H9 (cell line): ENCODE measurements at regions not wholly inside any gene's neighbourhood (a gene's known extent, or its start where the extent isn't known, plus 50 kb on each side); places are given as distances from the start of the nearest gene placed in this dataset.

ENCODE experiments used
- DNase-seq: peaks from one replicate; pipeline ENCODE4 v3.0.0-alpha.2; 2017
- H2AFZ ChIP-seq: one replicate; pipeline ENCODE4 v1.6.1; 2013; ENCODE audit warnings: mild to moderate bottlenecking, low read length, control low read depth, moderate library complexity
- H2AK5ac ChIP-seq: 2 replicates; pipeline ENCODE4 v1.6.1; 2013; ENCODE audit warnings: low read length, control low read depth, mixed read lengths; ENCODE audit not compliant: insufficient read length
- H2BK120ac ChIP-seq: one replicate; pipeline ENCODE4 v1.6.1; 2013; ENCODE audit warnings: low read depth, mild to moderate bottlenecking, low read length, control low read depth, inconsistent platforms; ENCODE audit not compliant: poor library complexity, severe bottlenecking
- H2BK12ac ChIP-seq: 2 replicates; pipeline ENCODE4 v1.6.1; 2013; ENCODE audit warnings: low read length, control low read depth, mixed read lengths, low read depth; ENCODE audit not compliant: insufficient read length
- H2BK15ac ChIP-seq: 2 replicates; pipeline ENCODE4 v1.6.1; 2013; ENCODE audit warnings: low read depth, low read length, control low read depth
- H2BK20ac ChIP-seq: one replicate; pipeline ENCODE4 v1.6.1; 2013; ENCODE audit warnings: low read depth, mild to moderate bottlenecking, low read length, control low read depth, inconsistent platforms; ENCODE audit not compliant: poor library complexity, severe bottlenecking
- H2BK5ac ChIP-seq: 2 replicates; pipeline ENCODE4 v1.6.1; 2013; ENCODE audit warnings: low read length, control low read depth, mixed read lengths; ENCODE audit not compliant: insufficient read length
- H3K14ac ChIP-seq: 2 replicates; pipeline ENCODE4 v1.6.1; 2013; ENCODE audit warnings: low read length, control low read depth; ENCODE audit not compliant: insufficient read depth
- H3K18ac ChIP-seq: 2 replicates; pipeline ENCODE4 v1.6.1; 2013; ENCODE audit warnings: low read depth, mild to moderate bottlenecking, mixed read lengths, low read length, control low read depth; ENCODE audit not compliant: insufficient read length
- H3K23ac ChIP-seq: 2 replicates; pipeline ENCODE4 v1.6.1; 2013; ENCODE audit warnings: low read length, control low read depth, mixed read lengths, low read depth; ENCODE audit not compliant: insufficient read length
- H3K23me2 ChIP-seq: 2 replicates; pipeline ENCODE4 v1.6.1; 2013; ENCODE audit warnings: low read depth, mild to moderate bottlenecking, mixed read lengths, low read length, control low read depth; ENCODE audit not compliant: insufficient read length, poor library complexity, severe bottlenecking
- H3K27ac ChIP-seq: 2 replicates; pipeline ENCODE4 v1.5.1; 2013; ENCODE audit warnings: low read length, control low read depth, mixed read lengths, low read depth; ENCODE audit not compliant: insufficient read length
- H3K27me3 ChIP-seq: 2 replicates; pipeline ENCODE4 v1.6.1; 2013; ENCODE audit warnings: low read length, control low read depth, inconsistent platforms; ENCODE audit not compliant: insufficient read depth
- H3K4ac ChIP-seq: 2 replicates; pipeline ENCODE4 v1.6.1; 2013; ENCODE audit warnings: low read depth, mild to moderate bottlenecking, control low read depth, inconsistent platforms, low read length, moderate library complexity
- H3K4me1 ChIP-seq: 2 replicates; pipeline ENCODE4 v1.6.1; 2013; ENCODE audit warnings: low read length, control low read depth, inconsistent platforms; ENCODE audit not compliant: insufficient read depth
- H3K4me2 ChIP-seq: 2 replicates; pipeline ENCODE4 v1.6.1; 2013; ENCODE audit warnings: low read length, control low read depth, mixed read lengths; ENCODE audit not compliant: insufficient read length, insufficient read depth
- H3K56ac ChIP-seq: 2 replicates; pipeline ENCODE4 v1.6.1; 2013; ENCODE audit warnings: low read depth, mild to moderate bottlenecking, mixed read lengths, low read length, control low read depth; ENCODE audit not compliant: insufficient read length
- H3K79me1 ChIP-seq: 2 replicates; pipeline ENCODE4 v1.6.1; 2013; ENCODE audit warnings: low read depth, mild to moderate bottlenecking, moderate library complexity, low read length, control low read depth, inconsistent platforms; ENCODE audit not compliant: insufficient read depth, poor library complexity, severe bottlenecking
- H3K79me2 ChIP-seq: 2 replicates; pipeline ENCODE4 v1.6.1; 2013; ENCODE audit warnings: low read length, control low read depth, inconsistent platforms; ENCODE audit not compliant: insufficient read depth
- H3K9ac ChIP-seq: 2 replicates; pipeline ENCODE4 v1.6.1; 2013; ENCODE audit warnings: low read length, control low read depth, mixed read lengths; ENCODE audit not compliant: insufficient read length; ENCODE audit errors: extremely low read depth
- H3K9me3 ChIP-seq: one replicate; pipeline ENCODE4 v1.6.1; 2013; ENCODE audit warnings: low read depth, low read length, inconsistent platforms; ENCODE audit not compliant: control insufficient read depth
- H3T11ph ChIP-seq: one replicate; pipeline ENCODE4 v1.6.1; 2013; ENCODE audit warnings: mild to moderate bottlenecking, low read length, control low read depth, inconsistent platforms
- H4K20me1 ChIP-seq: one replicate; pipeline ENCODE4 v1.6.1; 2013; ENCODE audit not compliant: control insufficient read depth, insufficient read length, insufficient read depth
- H4K5ac ChIP-seq: 2 replicates; pipeline ENCODE4 v1.6.1; 2013; ENCODE audit warnings: low read depth, mild to moderate bottlenecking, mixed read lengths, low read length, control low read depth; ENCODE audit not compliant: insufficient read length
- H4K8ac ChIP-seq: replicated peaks from 2 replicates; pipeline ENCODE4 v1.6.1; 2013; ENCODE audit warnings: low read length, control low read depth, mixed read lengths, low read depth; ENCODE audit not compliant: insufficient read length
- H4K91ac ChIP-seq: 2 replicates; pipeline ENCODE4 v1.6.1; 2013; ENCODE audit warnings: low read depth, mild to moderate bottlenecking, moderate library complexity, mixed read lengths, low read length, control low read depth; ENCODE audit not compliant: insufficient read length
- H3K27ac Mint-ChIP-seq, 3 experiments: 2 replicates in 2 of 3; 3 replicates in 1 of 3; pipeline ENCODE4 v1.8.0; 2020 to 2021; ENCODE audit warnings: mixed read lengths in 3 of 3, mild to moderate bottlenecking in 1 of 3, moderate library complexity in 1 of 3
- H3K27me3 Mint-ChIP-seq: 2 replicates; pipeline ENCODE4 v1.8.0; 2021; ENCODE audit warnings: low read depth, mild to moderate bottlenecking, moderate library complexity, mixed read lengths
- H3K36me3 Mint-ChIP-seq, 3 experiments: 2 replicates in 2 of 3; 3 replicates in 1 of 3; pipeline ENCODE4 v1.8.0; 2020 to 2021; ENCODE audit warnings: low read depth in 3 of 3, mixed read lengths in 3 of 3; ENCODE audit not compliant: insufficient read depth in 1 of 3
- H3K4me1 Mint-ChIP-seq, 2 experiments: 2 replicates each; pipeline ENCODE4 v1.8.0; 2020; ENCODE audit warnings: mixed read lengths in 2 of 2
- H3K4me3 Mint-ChIP-seq, 2 experiments: 2 replicates in 1 of 2; 3 replicates in 1 of 2; pipeline ENCODE4 v1.8.0; 2020 to 2021; ENCODE audit warnings: mild to moderate bottlenecking in 2 of 2, mixed read lengths in 2 of 2, moderate library complexity in 1 of 2
- H3K9me3 Mint-ChIP-seq, 2 experiments: 2 replicates in 1 of 2; 3 replicates in 1 of 2; pipeline ENCODE4 v1.8.0; 2020; ENCODE audit warnings: mild to moderate bottlenecking in 2 of 2, mixed read lengths in 2 of 2, moderate library complexity in 1 of 2
- WGBS: extraction: QIAGEN DNeasy Blood & Tissue Kit; methylation state at CpG from one replicate; pipeline ENCODE4 v1.1.7; 2013; ENCODE audit warnings: missing lambda C conversion rate, low lambda C conversion rate, mixed read lengths; ENCODE audit not compliant: insufficient read length; ENCODE audit errors: extremely low coverage; 5-methylcytosine and 5-hydroxymethylcytosine counted together
- TF ChIP-seq, protein P1 (sequence below): fragments of 200-600 bp; sonication (generic); conservative IDR thresholded peaks from 3 replicates; pipeline ENCODE4 v1.8.0; 2021; ENCODE audit warnings: antibody characterized with exemption, mild to moderate bottlenecking

DNA sequence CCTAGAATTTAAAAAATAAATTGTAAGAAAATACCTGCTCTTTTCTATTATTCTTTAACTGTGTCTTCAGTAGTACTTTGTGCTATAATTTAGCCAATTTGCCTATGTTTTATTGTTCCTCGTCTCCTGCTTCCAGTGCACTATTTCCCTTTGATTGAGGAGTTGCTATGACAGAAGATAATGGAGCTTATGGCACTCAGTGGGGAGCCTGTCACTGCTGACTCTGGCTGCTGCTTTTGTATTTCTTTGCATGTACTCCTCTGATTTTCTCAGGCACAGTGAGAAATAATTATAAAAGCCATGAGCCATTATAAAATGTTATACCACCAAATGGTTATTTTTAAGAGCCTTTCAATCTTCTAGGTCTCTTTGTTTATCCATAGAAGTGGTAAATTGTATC is 1310.8 kb upstream of the SLC39A10 start:
- no peaks in the 10 kb centered on the region for H3K4me1 ChIP-seq
- H3K9me3 ChIP-seq = no peaks in the 10 kb centered on the region
- H3T11ph ChIP-seq = no peak overlapping the region
- Mint-ChIP-seq H3K4me3 (no peak overlapping the region), H3K4me1 (peaks cover 0 to 2% of the 10 kb centered on the region in 2 experiments; a peak in 1 of 4 replicates), H3K9me3 (no peaks in the 10 kb centered on the region), H3K36me3 (no peaks in the 10 kb centered on the region), H3K27me3 (no peaks in the 10 kb centered on the region), H3K27ac (no peak overlapping the region)
- no peak for DNase-seq
- no peak overlapping the region for H4K8ac ChIP-seq
- no peak overlapping the region for H2AFZ ChIP-seq
- H3K79me1 ChIP-seq = no peaks in the 10 kb centered on the region
- H3K27ac ChIP-seq = no peak overlapping the region
- H2AK5ac ChIP-seq = no peak overlapping the region
- TF ChIP-seq, protein P1, sequence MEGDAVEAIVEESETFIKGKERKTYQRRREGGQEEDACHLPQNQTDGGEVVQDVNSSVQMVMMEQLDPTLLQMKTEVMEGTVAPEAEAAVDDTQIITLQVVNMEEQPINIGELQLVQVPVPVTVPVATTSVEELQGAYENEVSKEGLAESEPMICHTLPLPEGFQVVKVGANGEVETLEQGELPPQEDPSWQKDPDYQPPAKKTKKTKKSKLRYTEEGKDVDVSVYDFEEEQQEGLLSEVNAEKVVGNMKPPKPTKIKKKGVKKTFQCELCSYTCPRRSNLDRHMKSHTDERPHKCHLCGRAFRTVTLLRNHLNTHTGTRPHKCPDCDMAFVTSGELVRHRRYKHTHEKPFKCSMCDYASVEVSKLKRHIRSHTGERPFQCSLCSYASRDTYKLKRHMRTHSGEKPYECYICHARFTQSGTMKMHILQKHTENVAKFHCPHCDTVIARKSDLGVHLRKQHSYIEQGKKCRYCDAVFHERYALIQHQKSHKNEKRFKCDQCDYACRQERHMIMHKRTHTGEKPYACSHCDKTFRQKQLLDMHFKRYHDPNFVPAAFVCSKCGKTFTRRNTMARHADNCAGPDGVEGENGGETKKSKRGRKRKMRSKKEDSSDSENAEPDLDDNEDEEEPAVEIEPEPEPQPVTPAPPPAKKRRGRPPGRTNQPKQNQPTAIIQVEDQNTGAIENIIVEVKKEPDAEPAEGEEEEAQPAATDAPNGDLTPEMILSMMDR = no peak
- H2BK20ac ChIP-seq = no peak overlapping the region
- H3K79me2 ChIP-seq = no peaks in the 10 kb centered on the region
- H3K4ac ChIP-seq = no peak overlapping the region
- H2BK12ac ChIP-seq = no peak overlapping the region
- H2BK15ac ChIP-seq = no peak overlapping the region
- no peak overlapping the region for H4K5ac ChIP-seq
- H3K18ac ChIP-seq = no peak overlapping the region
- no peak overlapping the region for H3K14ac ChIP-seq
- no peaks in the 10 kb centered on the region for H3K27me3 ChIP-seq
- no CpG with 5 or more reads among the region's 1 CpG for WGBS
- no peak overlapping the region for H2BK120ac ChIP-seq
- H4K20me1 ChIP-seq = no peaks in the 10 kb centered on the region
- no peak overlapping the region for H3K9ac ChIP-seq
- H2BK5ac ChIP-seq = no peak overlapping the region
- no peaks in the 10 kb centered on the region for H3K23me2 ChIP-seq
- no peak overlapping the region for H3K56ac ChIP-seq
- no peak overlapping the region for H4K91ac ChIP-seq
- H3K4me2 ChIP-seq = no peak overlapping the region
- H3K23ac ChIP-seq = no peak overlapping the region
